ENCODE measurements at regions not wholly inside any gene's neighbourhood (a gene's known extent, or its start where the extent isn't known, plus 50 kb on each side); places are given as distances from the start of the nearest gene placed in this dataset.
"Not testable (repeated sequence)": the region's sequence is repeated elsewhere in the genome, so short reads cannot be mapped to it uniquely, and the experiment has no call there.

- DNase-seq = no peak
Observed at GRCh38 chr2:95685513-95685912, 93.7 kb downstream of the TRIM43 start.

GRCh38 chr2:95686056-95686825 lies 94.4 kb downstream of the TRIM43 start:
- peak in 7 of 56 donors; percentile 5 to 39 (median 15) for DNase-seq

DNA sequence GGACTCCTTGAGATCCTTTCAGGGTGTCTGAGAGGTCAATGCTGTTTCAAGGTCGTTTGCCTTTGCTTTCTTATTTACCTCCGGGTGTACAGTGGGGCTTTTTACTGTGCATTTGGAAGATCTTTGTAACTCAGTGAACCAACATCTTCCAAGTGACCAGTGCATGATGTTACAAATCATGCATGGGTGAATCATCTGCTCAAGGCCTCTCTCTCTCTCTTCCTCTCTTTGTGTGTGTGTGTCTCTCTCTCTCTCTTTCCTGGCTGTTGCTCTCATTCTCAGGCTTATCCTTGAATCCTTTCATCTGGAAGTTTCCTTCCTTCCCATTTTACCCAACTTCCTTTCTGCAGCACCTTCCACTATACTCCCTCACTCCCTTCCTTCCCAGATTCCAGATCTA lies 96.1 kb downstream of the TRIM43 start:
- not testable (repeated sequence) for DNase-seq

DNA sequence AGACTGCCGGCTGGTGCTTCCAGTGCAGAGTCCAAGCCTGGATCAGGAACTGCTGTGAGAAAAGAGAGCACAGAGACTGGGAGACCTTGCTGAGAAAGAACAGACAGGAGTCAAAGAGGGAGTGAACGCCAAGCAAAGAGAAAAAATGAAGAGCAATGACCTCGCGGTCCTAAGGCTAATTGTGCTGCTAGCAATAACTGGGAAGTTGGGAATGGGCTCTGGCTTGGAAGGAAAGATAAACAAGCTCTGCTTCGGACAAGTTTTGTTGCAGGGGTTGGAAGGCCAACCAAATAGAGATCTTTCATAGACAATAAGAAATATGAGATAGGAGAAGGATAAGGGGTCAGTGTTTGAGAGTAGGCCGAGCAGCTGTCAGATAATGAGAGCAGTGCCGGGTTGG lies 99.4 kb downstream of the TRIM43 start:
- not testable (repeated sequence) for DNase-seq

DNA sequence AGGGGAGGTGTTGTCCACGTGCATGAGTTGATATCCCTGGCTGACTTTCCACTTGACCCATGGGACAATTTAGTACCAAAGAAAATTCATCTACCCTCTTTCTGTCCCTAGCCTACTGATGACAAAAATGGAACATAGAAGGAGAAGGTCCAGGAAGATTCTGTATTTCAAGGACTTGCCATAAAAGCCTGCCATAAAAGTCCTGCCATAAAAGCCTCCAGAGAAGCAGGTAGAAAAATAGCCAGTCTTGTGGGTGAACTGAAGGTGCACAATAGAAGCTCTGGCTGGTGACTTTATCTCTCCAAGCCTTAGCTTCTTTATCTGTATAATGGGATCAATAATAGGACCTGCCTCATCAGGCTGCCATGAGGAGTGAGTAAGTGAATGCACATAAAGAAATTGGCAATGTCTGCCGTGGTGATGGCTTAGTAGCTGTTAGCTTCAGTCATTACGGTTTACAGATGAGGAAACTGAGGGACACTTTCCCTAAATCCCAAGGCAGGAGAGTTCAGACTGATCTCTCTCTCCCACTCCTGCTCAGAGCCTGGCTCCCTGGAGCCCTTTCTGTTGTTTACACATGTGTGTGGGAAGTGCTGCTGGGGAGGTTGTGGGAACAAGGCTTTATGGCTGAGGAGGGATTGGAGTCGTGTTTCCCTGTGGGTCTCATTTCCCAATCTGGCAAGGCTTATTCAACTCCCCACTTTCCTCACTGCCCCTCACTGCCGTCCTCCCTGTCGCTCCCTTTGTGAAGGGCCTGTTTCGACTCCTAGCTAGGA lies 101.5 kb downstream of the TRIM43 start:
- DNase-seq = not testable (repeated sequence)

GRCh38 chr2:95695613-95696012 lies 103.8 kb downstream of the TRIM43 start:
- no peak for DNase-seq

GRCh38 chr2:95698146-95698545 lies 106.3 kb downstream of the TRIM43 start:
- no peak for DNase-seq

DNA sequence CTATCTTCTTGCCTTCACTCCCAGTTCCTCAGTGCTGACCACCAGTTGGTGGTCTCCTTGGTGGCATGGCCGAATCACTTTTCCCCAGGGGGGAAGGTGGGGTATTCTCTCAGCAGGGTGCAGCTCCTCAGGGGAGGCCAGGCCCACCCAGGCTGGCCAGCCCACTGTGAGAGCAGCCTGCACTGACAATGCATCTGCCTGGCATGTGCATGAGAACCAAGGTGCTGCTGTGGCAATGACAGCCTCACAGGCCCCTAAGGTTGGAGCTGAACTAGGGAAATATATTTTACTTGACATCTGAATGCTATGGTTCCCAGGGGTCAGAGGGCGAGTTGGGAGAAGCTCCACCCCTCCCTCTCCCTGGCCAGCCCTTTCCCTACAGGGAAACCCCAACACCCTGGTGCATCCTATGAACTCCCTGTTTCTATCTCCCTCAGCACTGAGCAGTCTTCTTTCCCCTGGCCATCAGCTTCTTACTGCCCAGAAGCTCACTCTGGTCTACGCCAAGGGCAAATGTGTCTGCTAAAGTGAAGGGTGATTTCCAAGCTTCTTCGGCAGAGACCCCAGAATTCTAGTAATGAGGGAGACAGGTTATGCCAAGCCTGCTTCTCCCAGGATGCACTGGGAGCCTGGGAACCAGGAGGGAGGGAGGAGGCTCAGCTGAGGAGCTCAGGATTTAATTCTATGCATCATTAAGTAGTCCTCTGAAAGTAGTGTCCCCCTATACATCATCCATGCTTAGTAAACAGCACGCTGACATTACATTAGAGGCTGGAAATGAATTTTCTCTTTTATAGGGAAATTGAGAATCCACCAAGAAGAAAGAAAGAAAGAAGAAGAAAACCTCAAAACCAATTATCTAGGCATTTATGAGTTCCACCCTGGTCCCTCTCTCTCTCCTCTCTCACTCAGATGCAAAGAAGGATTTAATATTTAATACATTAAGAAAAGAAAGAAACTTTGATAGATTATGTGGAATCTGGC lies 107.7 kb downstream of the TRIM43 start:
- DNase-seq = not testable (repeated sequence)

DNA sequence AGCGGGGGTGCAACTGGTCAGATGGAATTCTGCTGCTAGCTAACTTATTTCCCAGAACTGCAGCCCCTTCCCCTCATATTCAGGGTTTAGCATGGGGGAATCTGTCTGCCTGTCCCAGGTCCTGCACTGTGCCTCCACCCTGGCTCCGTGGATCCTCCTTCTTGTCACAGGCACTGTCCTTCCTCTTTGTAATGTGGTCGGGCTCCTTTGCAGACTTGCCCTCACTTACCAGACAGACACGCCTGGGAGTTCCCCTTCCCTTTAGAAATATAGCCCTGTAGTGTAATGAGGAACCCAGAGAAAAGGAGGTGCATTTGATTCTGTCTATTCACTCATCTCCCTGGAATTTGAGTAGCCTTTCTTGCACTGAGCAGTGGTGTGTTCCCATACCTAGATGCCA lies 108.7 kb downstream of the TRIM43 start:
- DNase-seq = peak in 1 of 56 donors; percentile 5

- DNase-seq = no peak
Observed at GRCh38 chr2:95702471-95702870, 110.7 kb downstream of the TRIM43 start.

DNA sequence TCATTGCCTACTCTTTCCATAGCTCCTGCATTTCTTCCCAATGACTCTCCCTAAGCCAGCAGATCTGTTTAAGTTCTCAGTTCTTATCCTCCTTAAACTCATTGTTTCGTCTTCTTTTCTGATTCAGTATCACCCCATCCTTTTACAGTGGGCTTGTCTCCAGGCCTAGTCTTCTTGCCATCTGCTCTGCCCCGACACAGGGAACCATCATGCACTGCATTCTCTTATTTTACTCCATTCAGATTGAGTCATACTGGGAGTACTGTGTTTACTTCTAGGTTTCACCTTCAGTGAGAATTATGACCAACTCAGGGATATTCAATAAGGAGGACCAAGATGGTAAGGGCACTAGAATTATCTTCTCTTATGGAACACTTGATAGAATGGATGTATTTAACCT lies 115.4 kb downstream of the TRIM43 start:
- not testable (repeated sequence) for DNase-seq

- DNase-seq = no peak
Observed at GRCh38 chr2:95707837-95708236, 116.0 kb downstream of the TRIM43 start.

DNA sequence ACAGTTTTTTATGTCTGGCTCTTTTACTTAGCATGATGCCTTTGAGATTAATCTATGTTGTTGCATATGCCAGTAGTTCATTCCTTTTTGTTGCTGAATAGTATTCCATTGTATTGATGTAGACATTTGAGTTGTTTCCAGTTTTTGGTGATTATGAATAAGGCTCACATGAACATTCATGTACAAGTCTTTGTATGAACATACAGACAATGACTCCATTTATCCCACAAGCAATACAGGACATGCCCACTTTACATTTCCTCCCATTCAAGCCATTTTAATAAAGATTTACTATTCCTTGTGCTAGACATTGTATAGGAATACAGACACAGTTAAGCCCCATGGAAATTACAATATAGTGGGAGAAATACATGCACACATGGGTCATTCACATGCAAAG lies 118.0 kb downstream of the TRIM43 start:
- DNase-seq = no peak

GRCh38 chr2:95713470-95714177 lies 121.8 kb downstream of the TRIM43 start:
- not testable (repeated sequence) for DNase-seq

DNA sequence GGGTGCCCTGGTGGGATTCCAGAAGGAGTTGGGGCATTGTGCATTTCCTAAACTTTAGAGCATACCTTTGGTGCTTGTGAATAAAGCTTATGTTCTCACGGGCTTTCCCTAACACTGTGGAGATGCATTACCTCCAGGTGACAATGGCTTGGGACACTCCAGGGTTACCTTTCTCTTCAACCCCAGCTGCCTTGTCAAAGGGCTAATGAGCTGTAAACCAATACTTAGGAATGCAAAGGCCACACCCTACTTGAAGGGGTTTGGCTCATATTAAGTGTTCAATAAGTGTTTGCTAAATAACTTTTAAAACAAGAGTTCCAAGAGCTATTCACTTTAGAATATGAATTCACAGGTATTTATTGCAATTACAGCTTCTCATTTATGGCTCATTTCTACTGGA lies 122.6 kb downstream of the TRIM43 start:
- DNase-seq = not testable (repeated sequence)

- no peak for DNase-seq
Observed at GRCh38 chr2:95719473-95720060, 127.8 kb downstream of the TRIM43 start.

DNA sequence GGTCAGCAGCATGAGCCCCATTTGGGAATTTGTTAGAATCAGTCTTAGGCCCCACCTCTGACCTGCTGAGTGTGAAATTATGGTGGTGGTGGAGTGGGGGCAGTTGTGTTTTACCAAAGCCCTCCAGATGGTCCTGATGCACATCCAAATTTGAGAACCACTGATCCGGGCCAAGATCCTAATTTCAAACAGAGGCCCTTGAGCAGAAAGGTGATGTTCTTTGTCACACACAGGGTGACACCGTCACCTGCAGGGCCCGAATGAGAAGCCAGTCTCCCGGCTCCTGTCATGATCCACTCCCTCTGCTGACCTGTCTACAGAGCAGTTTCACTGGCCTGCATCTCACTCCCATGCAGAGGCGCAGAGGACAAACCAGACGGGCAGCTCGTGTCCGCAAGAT lies 129.9 kb downstream of the TRIM43 start:
- DNase-seq = no peak

- no peak for DNase-seq
Observed at GRCh38 chr2:95722131-95722697, 130.4 kb downstream of the TRIM43 start.

- not testable (repeated sequence) for DNase-seq
Observed at GRCh38 chr2:95723627-95724210, 131.9 kb downstream of the TRIM43 start.

DNA sequence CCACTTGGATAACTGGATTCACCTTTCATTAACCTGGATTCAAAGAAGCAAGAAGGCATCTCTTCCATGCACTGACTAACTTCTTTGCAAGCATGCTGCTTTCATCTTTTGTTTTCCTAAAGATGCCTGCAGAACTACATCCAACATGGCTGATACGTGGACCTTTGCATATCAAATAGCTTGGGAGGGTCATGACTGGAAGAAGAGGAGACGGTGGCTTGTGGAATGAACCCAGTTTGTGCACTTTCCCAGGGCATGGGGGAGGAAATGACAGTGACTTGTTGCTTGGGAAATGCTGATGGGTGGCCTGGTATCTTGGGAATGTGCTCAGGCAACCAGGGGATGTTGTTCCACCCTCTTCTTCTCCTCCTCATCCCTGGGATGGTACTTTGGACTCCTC lies 133.4 kb downstream of the TRIM43 start:
- not testable (repeated sequence) for DNase-seq
